NCI-H1436 treated with DMSO at 0.1 percent for 48 hours (cell line): ENCODE measurements at regions not wholly inside any gene's neighbourhood (a gene's known extent, or its start where the extent isn't known, plus 50 kb on each side); places are given as distances from the start of the nearest gene placed in this dataset.
"Not testable (repeated sequence)": the region's sequence is repeated elsewhere in the genome, so short reads cannot be mapped to it uniquely, and the experiment has no call there.

ENCODE experiments used
- DNase-seq: peaks from one replicate; lab custom pipeline; 2025; lab: John Stamatoyannopoulos, UW

DNA sequence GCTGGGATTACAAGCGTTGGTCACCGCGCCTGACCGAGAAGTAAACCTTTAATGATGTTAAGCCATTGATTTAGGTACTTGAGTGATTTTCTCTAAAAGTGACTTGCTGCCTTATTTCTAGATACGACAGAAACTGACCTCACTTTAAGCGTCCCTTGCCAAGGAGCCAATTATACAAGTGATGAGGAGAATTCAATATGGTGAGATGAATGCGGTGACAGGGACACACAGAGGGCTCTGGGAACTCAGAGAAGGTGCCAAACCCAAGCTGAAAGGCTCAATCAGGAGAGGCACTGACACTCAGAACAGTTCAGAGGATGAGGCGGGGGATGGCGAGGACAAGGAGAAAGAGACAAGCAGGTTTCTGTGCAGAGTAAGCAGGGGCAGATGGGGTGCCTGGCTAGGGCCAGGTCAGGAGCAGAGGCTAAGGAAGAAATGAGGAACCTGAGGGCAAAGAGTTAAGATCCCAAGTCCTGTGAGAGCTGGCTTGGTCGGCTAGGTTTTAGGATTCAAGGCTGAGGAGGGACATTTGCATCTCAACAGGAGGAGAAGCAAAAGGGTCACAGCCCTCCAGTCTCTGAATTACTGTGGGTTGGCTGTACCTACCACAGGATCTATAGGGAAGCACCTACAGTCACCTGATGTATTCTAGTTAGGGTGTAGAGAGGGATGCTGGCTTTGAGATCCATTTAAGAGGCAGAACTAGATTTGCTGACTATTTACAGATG is 83.2 kb upstream of the USP24 start:
- DNase-seq = no peak

DNA sequence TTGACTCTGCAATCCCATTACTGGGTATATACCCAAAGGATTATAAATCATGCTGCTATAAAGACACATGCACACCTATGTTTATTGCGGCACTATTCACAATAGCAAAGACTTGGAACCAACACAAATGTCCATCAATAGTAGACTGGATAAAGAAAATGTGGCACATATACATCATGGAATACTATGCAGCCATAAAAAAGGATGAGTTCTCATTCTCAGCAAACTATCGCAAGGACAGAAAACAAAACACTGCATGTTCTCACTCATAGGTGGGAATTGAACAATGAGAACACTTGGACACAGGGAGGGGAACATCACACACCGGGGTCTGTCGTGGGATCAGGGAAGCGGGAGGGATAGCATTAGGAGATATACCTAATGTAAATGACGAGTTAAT is 81.1 kb upstream of the USP24 start:
- DNase-seq = not testable (repeated sequence)

DNA sequence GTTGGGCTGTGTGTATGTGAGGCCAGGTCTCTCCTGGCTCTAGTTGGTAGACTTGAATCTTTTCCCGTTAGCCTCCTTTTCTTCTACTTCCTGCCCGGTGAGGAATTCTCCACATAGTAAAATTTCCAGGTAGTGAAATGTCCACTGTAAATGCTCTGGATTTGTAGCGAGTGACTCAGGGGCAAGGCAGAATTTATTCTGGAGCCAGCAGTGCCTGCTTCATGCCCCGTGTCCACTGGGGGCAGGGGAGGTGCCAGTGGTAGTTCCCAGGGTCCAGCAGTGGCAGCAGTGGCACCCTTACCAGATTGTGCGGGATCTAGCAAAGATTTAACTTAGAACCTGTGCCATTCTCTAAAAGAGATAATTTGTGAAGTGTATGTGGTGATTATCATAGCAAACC is 74.5 kb upstream of the USP24 start:
- DNase-seq = no peak

DNA sequence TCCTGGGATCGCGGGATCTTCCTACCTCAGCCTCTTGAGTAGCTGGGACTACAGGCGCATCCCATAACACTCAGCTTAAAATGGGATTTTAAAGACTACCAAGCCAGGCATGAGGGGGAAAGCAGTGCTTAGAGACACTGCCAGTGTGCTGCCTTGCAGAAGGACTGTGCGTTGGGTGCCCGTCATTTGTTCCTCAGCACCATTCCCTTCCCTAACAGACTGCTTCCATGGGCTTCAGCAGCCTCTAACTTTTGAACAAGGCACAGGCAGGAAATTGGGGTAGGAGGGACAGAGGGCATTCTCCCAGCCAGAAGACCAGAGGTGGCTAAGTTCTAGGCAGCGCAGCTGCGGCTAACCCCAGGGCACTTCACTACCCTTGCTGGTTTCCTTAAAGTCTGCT is 73.9 kb upstream of the USP24 start:
- DNase-seq = no peak

DNA sequence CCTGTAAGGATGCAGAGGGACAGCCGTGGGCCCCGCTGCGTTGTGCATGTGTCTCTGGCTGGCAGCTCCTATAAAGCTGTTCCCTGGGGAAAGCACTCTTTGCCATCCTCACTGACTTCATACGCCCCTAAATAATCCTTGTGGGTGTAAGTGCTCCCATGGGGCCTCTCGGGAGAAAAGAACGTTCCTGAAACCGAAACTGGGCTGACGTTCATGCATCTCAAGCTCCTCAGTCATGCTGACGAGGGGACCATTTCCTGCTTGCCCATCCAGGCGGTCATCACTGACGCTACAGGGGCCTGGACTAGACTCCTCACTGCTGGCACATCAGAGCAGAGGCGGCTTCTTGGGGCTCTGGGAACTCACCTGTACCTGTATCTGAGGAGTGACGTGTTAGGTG is 73.1 kb upstream of the USP24 start:
- DNase-seq = peak; percentile 71

DNA sequence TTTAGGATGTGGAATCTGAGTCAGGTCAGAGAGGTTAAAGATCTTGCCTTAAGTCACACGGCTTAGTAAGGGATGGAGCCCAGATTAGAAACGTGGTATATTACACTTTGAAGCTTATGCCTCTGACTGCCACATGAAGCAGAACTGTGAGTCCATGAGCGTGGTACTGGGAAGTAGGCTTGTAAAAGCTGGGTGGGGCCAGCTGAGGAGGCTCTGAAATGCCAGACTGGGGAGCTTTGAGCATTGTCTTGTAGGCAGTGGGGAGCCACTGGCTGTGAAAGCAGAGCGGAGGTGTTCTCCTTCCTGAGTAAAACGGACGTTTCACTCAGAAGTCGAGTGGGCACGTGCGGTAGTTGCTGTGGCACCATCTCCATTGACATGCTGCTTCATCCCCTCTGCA is 72.6 kb upstream of the USP24 start:
- no peak for DNase-seq

DNA sequence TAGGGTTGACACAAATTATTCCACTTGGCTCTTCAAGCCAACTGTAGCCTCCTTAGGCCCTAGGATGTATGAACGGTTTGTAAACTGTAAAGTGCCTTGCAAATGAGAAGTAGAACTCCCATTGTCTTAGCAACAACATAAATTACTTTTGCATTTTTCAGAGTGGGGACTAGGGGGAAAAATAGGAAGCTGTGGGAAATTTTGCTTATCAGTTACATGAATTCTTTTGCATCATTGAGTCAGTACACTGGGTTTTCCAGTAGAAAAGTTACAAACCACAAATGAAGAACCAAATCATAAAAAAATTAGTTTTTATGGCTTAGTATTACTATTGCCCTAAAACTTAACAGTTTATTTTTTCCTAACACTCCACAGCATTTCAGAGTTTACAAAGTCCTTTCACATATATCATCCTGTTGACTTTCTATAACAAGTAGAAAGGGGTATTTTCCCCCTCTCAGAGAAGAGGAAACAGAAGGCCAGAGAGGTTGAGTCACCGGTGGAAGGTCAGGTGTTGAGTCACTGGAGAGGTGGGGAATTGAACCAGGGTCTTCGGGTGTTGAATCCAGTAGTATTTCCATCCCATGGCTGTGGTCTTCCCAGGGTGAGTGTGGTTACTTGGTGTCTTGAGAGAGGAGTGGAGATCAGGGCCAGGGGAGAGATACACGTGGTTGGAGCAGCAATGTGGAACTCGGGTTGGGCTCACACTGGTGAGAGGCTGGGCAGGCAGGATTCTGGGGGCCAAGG is 71.9 kb upstream of the USP24 start:
- DNase-seq = no peak

DNA sequence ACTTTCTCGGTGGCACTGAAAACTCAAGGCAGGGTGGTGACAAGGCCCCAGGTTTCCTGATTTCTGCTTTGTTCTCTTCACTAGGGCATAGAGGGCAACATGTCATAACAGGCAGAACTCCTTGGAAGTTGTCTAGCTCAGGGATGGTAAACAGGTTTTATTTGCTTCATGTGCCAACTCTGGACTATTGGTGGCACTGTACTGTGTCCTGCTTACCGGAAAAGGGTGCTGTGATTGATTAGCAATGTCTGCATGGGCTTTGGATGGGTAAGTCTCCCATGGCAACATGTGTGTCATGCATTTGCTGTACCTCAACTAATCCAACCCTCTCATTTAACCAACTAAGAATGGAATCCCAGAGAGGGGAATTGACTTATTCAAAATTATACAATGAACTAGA is 70.7 kb upstream of the USP24 start:
- no peak for DNase-seq

DNA sequence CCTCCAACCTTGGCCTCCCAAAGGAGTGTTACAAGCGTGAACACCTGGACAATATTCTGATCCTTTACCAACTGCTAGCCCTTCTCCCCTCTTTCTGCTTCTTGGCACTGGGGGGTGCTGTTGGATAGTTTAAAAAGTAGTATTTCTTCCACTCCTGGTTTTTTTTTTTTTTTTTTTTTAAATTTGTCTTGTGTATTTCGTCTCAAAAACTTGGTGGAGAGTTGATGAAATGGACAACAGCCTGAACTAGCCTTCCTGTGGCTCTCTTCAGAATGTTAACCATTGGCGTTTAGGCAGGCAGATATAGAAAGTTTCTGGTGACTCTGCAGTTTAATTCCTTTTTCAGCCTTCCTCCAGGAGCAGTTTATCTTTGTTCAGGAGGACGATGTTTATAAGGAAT is 69.7 kb upstream of the USP24 start:
- no peak for DNase-seq

DNA sequence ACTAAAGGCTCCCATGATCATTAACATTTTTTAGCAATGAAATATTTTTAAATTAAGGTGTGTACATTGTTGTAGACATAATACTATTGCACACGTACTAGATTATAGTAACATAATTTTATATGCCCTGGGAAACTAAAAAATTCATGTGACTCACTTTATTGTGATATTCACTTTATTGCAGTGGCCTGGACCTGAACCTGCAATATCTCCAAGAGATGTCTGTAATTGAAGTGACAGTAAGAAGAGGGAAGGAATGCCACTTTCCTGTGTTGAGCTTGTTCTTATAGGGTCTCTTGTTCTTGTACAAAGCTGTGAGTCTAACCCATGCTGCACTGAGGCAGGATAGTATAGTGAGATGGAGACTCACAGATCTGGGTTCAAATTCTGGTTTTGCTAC is 66.9 kb upstream of the USP24 start:
- no peak for DNase-seq

DNA sequence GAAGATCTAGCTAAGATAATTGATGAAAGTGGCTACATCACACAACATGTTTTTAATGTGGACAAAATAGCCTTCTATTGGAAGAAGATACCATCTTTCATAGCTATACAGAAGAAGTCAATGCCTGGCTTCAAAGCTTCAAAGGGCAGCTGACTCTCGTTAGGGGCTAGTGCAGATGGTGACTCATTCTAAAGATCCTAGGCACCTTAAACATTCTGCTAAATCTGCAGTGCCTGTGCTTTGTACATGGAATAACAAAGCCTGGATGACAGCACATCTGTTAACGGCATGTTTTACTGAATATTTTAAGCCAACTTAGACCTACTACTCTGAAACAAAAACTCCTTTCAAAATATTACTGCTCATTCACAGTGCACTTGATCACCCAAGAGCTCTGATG is 65.6 kb upstream of the USP24 start:
- DNase-seq = no peak

DNA sequence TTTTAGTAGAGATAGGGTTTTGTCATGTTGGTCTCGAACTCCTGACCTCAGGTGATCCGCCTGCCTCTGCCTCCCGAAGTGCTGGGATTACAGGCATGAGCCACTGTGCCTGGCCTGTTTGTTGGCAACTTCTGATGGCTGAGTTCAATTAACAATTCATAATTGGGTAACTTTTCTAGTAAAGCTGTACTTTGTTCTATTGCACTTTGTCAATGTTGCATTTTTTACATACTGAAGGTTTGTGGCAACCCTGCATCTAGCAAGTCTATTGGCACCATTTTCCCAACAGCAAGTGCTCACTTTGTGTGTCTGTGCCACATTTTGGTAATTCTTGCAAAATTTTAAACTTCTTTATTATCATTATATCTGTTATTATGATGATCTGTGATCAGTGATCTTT is 64.5 kb upstream of the USP24 start:
- DNase-seq = no peak

DNA sequence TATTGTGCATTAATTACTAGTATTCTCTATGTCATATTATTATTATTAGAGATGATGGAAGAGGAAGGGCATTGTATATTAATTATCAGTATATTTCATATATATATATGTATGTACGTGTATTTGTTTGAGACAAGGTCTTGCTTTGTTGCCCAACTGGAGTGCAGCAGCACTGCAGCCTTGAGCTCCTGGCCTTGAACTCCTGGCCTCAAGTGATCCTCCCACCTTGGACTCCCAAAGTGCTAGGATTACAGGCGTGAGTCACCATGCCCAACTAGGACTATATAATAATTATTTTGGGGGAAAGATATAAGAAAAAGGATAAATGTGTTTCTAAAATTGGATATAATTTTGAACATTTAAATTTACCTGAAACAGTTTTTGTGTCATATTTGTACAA is 63.2 kb upstream of the USP24 start:
- DNase-seq = no peak

DNA sequence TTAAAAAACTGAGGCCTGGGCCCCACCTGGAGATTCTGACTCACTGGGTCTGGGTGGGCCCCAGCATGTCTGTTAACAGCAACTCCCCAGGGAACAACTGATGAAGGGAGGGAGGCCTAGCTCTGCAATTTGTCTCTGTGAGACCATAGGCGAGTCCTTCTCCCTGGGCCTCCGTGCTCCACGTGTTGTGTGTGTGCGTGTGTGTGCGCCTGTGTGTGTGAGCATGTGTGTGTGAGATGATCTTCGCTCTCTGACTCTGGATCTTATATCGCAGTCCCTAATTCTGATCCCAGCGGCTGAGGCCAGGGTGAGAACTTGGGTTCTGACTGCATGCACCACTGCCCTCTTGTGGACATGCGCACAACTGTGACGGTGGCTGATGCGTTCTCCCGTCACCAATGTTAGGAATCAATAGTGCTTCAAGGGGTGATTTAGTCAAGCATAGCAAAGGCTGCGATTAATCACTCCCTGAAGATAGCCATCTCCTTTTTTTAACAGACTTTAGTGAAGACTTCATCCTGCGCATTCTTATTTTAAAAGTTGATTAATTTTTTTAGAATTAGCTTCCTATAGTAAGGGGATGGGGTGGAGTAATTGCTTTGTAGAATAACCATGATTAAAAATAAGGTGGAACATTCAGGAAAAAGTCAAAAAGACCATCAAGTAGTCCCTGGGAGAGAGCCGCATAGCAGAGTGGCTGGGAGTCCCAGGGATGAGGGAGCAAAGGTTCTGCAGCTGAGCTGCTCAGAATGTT is 62.4 kb upstream of the USP24 start:
- peak; percentile 51 for DNase-seq

DNA sequence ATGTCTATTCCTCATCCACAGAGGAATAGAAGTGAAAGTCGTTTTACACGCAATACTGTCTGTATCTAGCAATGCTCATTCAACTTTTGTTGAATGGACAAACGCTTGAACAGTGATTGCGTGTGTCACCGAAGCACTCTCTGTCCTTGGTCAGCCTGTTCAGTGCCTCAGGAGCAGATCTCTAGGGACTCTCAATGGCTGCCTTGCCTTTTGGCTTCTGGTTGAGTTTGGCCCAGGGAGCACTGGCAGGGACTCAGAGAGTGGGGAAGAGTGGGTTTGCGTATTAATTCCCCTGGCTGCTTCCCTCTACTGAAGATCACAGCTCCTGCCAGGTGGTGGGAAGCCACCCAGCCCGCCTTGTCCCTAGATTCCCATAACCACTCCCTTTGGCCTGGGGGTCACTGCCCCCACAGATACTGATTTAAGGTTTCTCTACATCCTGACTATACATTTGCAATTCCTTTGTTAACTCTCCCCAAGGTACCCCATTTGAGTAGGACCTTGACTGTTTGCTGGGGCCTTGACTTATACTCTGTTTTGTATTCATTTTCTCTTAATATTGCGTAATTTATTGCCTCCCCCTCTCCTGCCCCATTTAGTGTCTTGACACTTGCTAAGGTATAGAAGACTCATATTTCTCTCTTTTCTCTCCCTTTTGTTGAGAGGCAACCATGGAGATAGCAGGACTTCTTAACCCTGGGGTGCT is 61.7 kb upstream of the USP24 start:
- DNase-seq = no peak

DNA sequence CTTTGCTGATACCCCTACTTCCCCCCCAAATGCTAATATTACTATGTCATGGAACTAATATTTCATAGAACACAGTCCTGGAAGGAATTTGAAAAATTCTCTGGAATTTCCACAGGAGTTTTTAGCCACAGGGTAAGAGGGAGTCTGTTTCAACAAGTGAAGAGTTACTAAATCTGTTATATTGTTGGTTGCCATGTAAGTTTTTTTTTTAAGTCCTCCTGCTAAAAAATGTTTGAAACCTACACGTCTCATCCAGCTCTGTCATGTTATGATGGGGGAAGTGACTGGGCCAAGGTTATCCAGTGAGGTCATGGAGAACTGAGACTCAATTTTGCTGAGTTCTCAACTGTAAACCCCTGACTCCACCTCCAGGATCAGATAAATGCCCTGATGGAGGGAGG is 60.8 kb upstream of the USP24 start:
- no peak for DNase-seq

DNA sequence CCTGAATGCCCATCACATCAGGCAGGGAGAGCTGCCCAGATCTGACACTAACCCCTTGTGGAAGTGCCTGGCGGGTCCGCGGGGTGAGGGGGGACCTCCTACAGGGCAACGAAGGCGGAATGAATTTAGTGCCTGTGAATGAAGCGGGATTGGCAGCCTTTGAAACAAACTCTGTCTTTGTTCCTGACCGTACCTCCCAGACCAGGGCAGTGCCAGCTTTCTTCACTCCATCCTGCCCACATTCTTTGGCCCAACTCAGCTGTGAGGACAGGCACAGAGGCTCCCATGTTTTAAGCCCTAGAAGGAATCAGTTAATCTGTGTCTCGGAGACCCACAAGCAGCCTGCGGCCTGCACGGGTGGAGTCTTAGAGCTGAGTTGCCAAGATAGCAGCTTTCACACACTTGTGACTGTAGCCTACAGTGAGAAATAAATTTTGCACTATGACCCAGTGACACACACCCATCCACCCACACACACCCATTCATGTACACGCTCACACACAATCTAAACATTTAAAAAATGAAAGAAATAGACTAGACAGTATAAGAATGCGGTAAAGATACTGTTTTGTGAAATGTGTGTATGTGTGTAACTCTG is 60.1 kb upstream of the USP24 start:
- DNase-seq = no peak

DNA sequence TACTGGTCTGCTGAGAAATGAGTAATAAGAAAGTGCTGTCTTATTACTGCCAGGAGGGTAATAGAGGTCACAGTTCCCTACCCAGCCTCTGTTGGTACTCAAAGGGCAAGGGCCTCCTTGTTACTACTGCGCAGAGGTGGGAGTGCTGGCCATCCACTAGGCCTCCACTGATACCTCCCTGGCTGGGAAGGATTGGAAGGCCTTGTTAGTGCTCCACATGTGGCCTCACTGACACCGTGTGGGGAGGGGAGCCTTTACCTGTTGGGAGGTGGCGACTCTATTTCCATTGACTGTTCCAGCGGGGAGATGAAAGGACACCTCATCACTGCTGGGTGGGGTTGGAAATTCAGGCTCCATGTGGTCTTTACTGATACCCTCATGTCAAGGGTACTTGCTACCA is 57.8 kb upstream of the USP24 start:
- no peak for DNase-seq
